Cardiac muscle cell (in vitro differentiated cells and primary cell): ENCODE measurements at regions not wholly inside any gene's neighbourhood (a gene's known extent, or its start where the extent isn't known, plus 50 kb on each side); places are given as distances from the start of the nearest gene placed in this dataset.

Experiments
- DNase-seq, 2 donors: peaks; one replicate each; pipeline versions ENCODE4 v3.0.0 to v3.0.0-alpha.2; 2010 to 2017; ENCODE audit warnings: low read depth in 1 of 2, low spot score in 1 of 2
- H3K27ac ChIP-seq: fragments of 200-600 bp; sonication (generic); 2 replicates; pipeline ENCODE4 v1.5.1; 2016
- H3K27me3 ChIP-seq: fragments of 200-600 bp; sonication (generic); 2 replicates; pipeline ENCODE4 v1.6.0; 2016; ENCODE audit warnings: control low read depth
- H3K36me3 ChIP-seq: fragments of 200-600 bp; sonication (generic); 2 replicates; pipeline ENCODE4 v1.5.1; 2016; ENCODE audit warnings: control low read depth
- H3K4me1 ChIP-seq: fragments of 200-600 bp; sonication (generic); 2 replicates; pipeline ENCODE4 v1.8.1; 2017; ENCODE audit warnings: low read depth, mild to moderate bottlenecking, mixed run types
- H3K4me3 ChIP-seq: fragments of 200-600 bp; sonication (generic); 2 replicates; pipeline ENCODE4 v1.5.1; 2016; ENCODE audit warnings: mild to moderate bottlenecking
- H3K9me3 ChIP-seq: fragments of 200-600 bp; sonication (generic); 2 replicates; pipeline ENCODE4 v1.5.1; 2017; ENCODE audit warnings: low read depth, mild to moderate bottlenecking, control low read depth
- CTCF ChIP-seq: IDR thresholded peaks from 2 replicates; pipeline ENCODE4 v1.5.1; 2012; ENCODE audit warnings: low read depth, mild to moderate bottlenecking, low read length

- H3K4me1 ChIP-seq, result no peaks in the 10 kb centered on the region
- no peak overlapping the region for H3K27ac ChIP-seq
- no peaks in the 10 kb centered on the region for H3K9me3 ChIP-seq
- no peaks in the 10 kb centered on the region for H3K27me3 ChIP-seq
- no peak for DNase-seq
- no peaks in the 10 kb centered on the region for H3K36me3 ChIP-seq
- H3K4me3 ChIP-seq, result no peak overlapping the region
- no peak for TF ChIP-seq CTCF
These were observed 670.2 kb upstream of the ALCAM start for GRCh38 chr3:104696470-104696869.

- no peak for TF ChIP-seq CTCF
- H3K27me3 ChIP-seq, result no peaks in the 10 kb centered on the region
- no peaks in the 10 kb centered on the region for H3K36me3 ChIP-seq
- no peak for DNase-seq
- H3K9me3 ChIP-seq, result no peaks in the 10 kb centered on the region
- H3K4me3 ChIP-seq, result no peak overlapping the region
- no peak overlapping the region for H3K27ac ChIP-seq
- no peaks in the 10 kb centered on the region for H3K4me1 ChIP-seq
These were observed 655.3 kb upstream of the ALCAM start for GRCh38 chr3:104711406-104711805.

- no peaks in the 10 kb centered on the region for H3K4me1 ChIP-seq
- no peak overlapping the region for H3K4me3 ChIP-seq
- H3K27ac ChIP-seq, result no peak overlapping the region
- no peaks in the 10 kb centered on the region for H3K27me3 ChIP-seq
- TF ChIP-seq CTCF, result no peak
- no peak for DNase-seq
- no peaks in the 10 kb centered on the region for H3K9me3 ChIP-seq
- no peaks in the 10 kb centered on the region for H3K36me3 ChIP-seq
These were observed 650.7 kb upstream of the ALCAM start for GRCh38 chr3:104715972-104716371.

GRCh38 chr3:104717828-104718196 lies 648.9 kb upstream of the ALCAM start:
- DNase-seq, result peak in 1 of 2 donors; percentile 56
- no peak for TF ChIP-seq CTCF
- H3K27ac ChIP-seq, result no peak overlapping the region

GRCh38 chr3:104723000-104723399 lies 643.7 kb upstream of the ALCAM start:
- DNase-seq, result no peak
- TF ChIP-seq CTCF, result no peak
- Histone ChIP-seq H3K4me1 (no peaks in the 10 kb centered on the region), H3K27me3 (no peaks in the 10 kb centered on the region), H3K4me3 (no peak overlapping the region), H3K27ac (no peak overlapping the region), H3K36me3 (no peaks in the 10 kb centered on the region), H3K9me3 (no peaks in the 10 kb centered on the region)

More at GRCh38 chr3:104717828-104718196, 648.9 kb upstream of the ALCAM start:
- no peaks in the 10 kb centered on the region for H3K4me1 ChIP-seq
- H3K9me3 ChIP-seq, result no peaks in the 10 kb centered on the region
- no peaks in the 10 kb centered on the region for H3K27me3 ChIP-seq
- H3K36me3 ChIP-seq, result no peaks in the 10 kb centered on the region
- H3K4me3 ChIP-seq, result no peak overlapping the region

- Histone ChIP-seq H3K4me1 (no peaks in the 10 kb centered on the region), H3K4me3 (no peak overlapping the region), H3K9me3 (no peaks in the 10 kb centered on the region), H3K36me3 (no peaks in the 10 kb centered on the region), H3K27me3 (no peaks in the 10 kb centered on the region), H3K27ac (no peak overlapping the region)
- DNase-seq, result no peak
- TF ChIP-seq CTCF, result no peak
These were observed 635.6 kb upstream of the ALCAM start for GRCh38 chr3:104731074-104731473.
